Stomach (tissue), 4 donors: ENCODE measurements at regions not wholly inside any gene's neighbourhood (a gene's known extent, or its start where the extent isn't known, plus 50 kb on each side); places are given as distances from the start of the nearest gene placed in this dataset.

Source experiments
- POLR2A ChIP-seq, 4 donors: fragments of 450-650 bp; IDR thresholded peaks; one replicate each; pipeline ENCODE4 v1.6.1; 2016; ENCODE audit warnings: antibody characterized with exemption in 4 of 4, control low read depth in 2 of 4, mild to moderate bottlenecking in 1 of 4, moderate library complexity in 1 of 4
- POLR2AphosphoS5 ChIP-seq, 3 donors: sonication (generic); formaldehyde crosslinking; IDR thresholded peaks; one replicate each; pipeline ENCODE4 v1.6.1; 2016; ENCODE audit warnings: antibody characterized with exemption in 3 of 3
- TF ChIP-seq, protein P1 (sequence below), 7 experiments: fragments of 450-650 bp in 4 of 7; fragments of 200-600 bp in 3 of 7; sonication (generic) in 3 of 7; IDR thresholded peaks; one replicate each; pipeline ENCODE4 v1.5.1; 2016 to 2019; ENCODE audit warnings: antibody characterized with exemption in 7 of 7, control low read depth in 2 of 7, mild to moderate bottlenecking in 1 of 7

DNA sequence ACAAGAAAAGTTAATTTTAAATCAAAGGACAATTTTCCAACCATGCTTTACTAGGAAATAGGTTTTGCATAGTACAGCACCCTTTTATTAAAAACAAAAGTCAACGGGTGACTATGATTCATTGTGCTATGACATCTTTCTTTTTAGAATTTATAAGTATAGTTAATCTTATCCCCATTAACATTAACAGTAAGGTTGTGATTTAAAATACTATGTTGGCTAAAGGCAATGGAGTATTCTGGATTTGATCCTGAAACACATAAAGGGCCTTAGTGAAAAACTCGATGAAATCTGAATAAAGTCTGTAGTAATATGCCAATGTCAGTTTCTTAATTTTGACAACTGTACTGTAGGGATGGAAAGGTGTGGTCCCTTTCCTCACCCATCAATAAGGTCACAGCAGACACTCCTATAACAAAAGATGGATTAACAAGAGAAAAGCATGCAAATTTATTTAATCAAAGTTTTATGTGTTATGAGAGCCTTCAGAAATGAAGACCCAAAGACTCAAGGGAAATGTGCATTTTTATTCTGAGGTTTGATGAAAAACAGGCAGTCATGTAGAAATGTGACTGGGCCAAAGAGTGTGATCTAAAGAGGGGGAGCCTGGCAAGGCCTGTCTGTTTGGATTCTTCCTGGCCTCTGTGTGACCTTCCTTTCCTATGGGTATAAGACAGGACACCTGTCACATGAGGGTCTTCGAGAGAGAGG, 731.4 kb downstream of the TSN start:
- TF ChIP-seq, protein P1, sequence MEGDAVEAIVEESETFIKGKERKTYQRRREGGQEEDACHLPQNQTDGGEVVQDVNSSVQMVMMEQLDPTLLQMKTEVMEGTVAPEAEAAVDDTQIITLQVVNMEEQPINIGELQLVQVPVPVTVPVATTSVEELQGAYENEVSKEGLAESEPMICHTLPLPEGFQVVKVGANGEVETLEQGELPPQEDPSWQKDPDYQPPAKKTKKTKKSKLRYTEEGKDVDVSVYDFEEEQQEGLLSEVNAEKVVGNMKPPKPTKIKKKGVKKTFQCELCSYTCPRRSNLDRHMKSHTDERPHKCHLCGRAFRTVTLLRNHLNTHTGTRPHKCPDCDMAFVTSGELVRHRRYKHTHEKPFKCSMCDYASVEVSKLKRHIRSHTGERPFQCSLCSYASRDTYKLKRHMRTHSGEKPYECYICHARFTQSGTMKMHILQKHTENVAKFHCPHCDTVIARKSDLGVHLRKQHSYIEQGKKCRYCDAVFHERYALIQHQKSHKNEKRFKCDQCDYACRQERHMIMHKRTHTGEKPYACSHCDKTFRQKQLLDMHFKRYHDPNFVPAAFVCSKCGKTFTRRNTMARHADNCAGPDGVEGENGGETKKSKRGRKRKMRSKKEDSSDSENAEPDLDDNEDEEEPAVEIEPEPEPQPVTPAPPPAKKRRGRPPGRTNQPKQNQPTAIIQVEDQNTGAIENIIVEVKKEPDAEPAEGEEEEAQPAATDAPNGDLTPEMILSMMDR (IDR thresholded peaks at IDR 0.05), result no peak
- TF ChIP-seq POLR2A (IDR thresholded peaks at IDR 0.05) (no peak), POLR2AphosphoS5 (IDR thresholded peaks at IDR 0.05) (no peak)
